ENCODE measurements at regions not wholly inside any gene's neighbourhood (a gene's known extent, or its start where the extent isn't known, plus 50 kb on each side); places are given as distances from the start of the nearest gene placed in this dataset.

DNA sequence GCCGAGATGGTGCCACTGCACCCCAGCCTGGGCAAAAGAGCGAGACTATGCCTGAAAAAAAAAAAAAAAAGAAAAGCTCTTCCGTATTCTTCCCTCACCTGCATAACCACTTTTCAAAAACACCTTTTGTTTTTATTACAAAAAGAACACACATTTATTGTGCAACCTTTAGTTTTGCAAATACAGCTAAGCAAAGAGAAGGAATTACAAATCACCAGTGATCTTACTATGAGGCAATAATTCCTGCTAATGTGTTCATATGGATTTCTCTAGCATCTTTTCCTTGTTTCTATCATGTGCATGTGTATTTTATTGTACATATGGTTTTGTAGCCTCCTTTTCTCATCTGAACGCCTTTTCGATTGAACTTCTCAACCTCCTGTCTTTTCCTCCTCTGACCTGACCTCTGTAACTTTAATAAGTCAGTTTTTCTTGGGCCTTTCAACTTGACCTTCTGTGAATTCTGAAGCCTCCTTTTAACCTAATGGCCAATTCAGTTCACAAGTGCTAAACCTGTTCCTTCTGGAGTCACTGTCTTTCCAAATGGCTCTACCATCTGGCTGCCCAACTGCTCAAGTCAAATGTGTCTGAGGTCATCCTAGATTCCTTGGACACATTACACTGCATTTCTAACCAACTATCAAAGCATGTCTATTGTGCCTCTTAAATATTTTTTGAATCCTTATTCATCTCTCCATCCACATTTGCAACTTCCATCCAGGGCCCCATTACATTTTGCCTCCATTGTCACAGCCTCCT, 59.1 kb upstream of the DAPL1 start:
- no peaks in the 10 kb centered on the region for H3K9me3 ChIP-seq (ENCODE audit: insufficient read depth, low read depth, low read length)
- H3K79me2 ChIP-seq (ENCODE audit: insufficient read depth, low read length), result no peaks in the 10 kb centered on the region
- H3K4me2 ChIP-seq (ENCODE audit: low read depth, low read length, poor library complexity, severe bottlenecking), result no peak overlapping the region
- no peaks in the 10 kb centered on the region for H4K20me1 ChIP-seq (ENCODE audit: insufficient read depth, low read length, poor library complexity, severe bottlenecking)
- H3K4me1 ChIP-seq (ENCODE audit: insufficient read depth, low read length, poor library complexity, severe bottlenecking), result no peaks in the 10 kb centered on the region
- H3F3A ChIP-seq (ENCODE audit: low read depth), result no peaks in the 10 kb centered on the region
- no peak overlapping the region for H3K9ac ChIP-seq (ENCODE audit: low read depth, low read length, poor library complexity, severe bottlenecking)
- no peaks in the 10 kb centered on the region for H3K36me3 ChIP-seq (ENCODE audit: insufficient read depth, low read length)
- TF ChIP-seq EZH2phosphoT487 (IDR thresholded peaks at IDR 0.05; ENCODE audit: borderline replicate concordance), result no peak
- TF ChIP-seq, protein P1, sequence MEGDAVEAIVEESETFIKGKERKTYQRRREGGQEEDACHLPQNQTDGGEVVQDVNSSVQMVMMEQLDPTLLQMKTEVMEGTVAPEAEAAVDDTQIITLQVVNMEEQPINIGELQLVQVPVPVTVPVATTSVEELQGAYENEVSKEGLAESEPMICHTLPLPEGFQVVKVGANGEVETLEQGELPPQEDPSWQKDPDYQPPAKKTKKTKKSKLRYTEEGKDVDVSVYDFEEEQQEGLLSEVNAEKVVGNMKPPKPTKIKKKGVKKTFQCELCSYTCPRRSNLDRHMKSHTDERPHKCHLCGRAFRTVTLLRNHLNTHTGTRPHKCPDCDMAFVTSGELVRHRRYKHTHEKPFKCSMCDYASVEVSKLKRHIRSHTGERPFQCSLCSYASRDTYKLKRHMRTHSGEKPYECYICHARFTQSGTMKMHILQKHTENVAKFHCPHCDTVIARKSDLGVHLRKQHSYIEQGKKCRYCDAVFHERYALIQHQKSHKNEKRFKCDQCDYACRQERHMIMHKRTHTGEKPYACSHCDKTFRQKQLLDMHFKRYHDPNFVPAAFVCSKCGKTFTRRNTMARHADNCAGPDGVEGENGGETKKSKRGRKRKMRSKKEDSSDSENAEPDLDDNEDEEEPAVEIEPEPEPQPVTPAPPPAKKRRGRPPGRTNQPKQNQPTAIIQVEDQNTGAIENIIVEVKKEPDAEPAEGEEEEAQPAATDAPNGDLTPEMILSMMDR (conservative IDR thresholded peaks at IDR 0.05; ENCODE audit: low read length), result no peak
- no peaks in the 10 kb centered on the region for H3K9me2 ChIP-seq (replicated peaks; ENCODE audit: low read depth, low read length)
- H3K27me3 ChIP-seq (ENCODE audit: insufficient read depth, low read length, poor library complexity, severe bottlenecking), result peaks cover 6% of the 10 kb centered on the region
- H3K4me3 ChIP-seq (ENCODE audit: low read length, poor library complexity, severe bottlenecking), result no peak overlapping the region
- no peak overlapping the region for H2AFZ ChIP-seq (ENCODE audit: low read length)

DNA sequence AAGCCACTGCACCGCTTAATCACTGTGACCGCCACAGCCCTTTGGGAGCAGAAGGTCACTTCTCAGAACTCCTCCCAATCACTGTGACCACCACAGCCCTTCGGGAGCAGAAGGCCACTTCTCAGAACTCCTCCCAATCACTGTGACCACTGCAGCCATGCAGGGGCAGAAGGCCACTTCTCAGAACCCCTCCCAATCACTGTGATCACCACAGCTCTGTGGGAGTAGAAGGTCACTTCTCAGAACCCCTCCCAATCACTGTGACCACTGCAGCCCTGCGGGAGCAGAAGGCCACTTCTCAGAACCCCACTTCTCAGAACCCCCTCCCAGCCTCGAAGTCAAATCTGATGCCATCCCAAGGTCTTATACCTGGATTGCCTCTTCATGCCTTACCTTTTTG, 56.8 kb upstream of the DAPL1 start:
- Histone ChIP-seq H3K4me2 (ENCODE audit: low read depth, low read length, poor library complexity, severe bottlenecking) (no peak overlapping the region), H3K9me2 (replicated peaks; ENCODE audit: low read depth, low read length) (no peaks in the 10 kb centered on the region), H3K27me3 (ENCODE audit: insufficient read depth, low read length, poor library complexity, severe bottlenecking) (peaks cover 6% of the 10 kb centered on the region), H4K20me1 (ENCODE audit: insufficient read depth, low read length, poor library complexity, severe bottlenecking) (no peaks in the 10 kb centered on the region), H3K36me3 (ENCODE audit: insufficient read depth, low read length) (no peaks in the 10 kb centered on the region), H3F3A (ENCODE audit: low read depth) (no peaks in the 10 kb centered on the region), H3K9me3 (ENCODE audit: insufficient read depth, low read depth, low read length) (no peaks in the 10 kb centered on the region), H3K4me1 (ENCODE audit: insufficient read depth, low read length, poor library complexity, severe bottlenecking) (no peaks in the 10 kb centered on the region), H3K4me3 (ENCODE audit: low read length, poor library complexity, severe bottlenecking) (no peak overlapping the region), H2AFZ (ENCODE audit: low read length) (no peak overlapping the region), H3K9ac (ENCODE audit: low read depth, low read length, poor library complexity, severe bottlenecking) (no peak overlapping the region), H3K79me2 (ENCODE audit: insufficient read depth, low read length) (no peaks in the 10 kb centered on the region)
- TF ChIP-seq, protein P1 (conservative IDR thresholded peaks at IDR 0.05; ENCODE audit: low read length), result no peak
- TF ChIP-seq EZH2phosphoT487 (IDR thresholded peaks at IDR 0.05; ENCODE audit: borderline replicate concordance), result no peak

DNA sequence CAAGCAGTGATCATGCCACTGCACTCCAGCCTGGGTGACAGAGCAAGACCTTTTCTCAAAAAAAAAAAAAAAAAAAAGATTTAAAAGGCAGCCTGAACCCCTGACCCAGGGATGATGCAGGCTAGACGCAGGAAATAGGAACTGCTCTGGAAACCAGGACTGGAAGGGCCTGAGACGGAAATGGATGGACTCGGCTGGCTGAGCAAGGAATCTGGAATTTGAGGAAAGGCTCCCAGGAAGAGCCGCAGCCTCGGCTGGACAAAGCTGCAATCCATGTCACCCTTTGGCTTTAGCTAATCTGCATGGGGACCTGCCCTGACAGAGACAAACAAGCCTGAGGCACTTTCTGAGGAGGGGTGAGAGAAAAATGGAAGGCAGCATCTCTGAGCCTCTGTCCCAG, 55.0 kb upstream of the DAPL1 start:
- H3K9me3 ChIP-seq (ENCODE audit: insufficient read depth, low read depth, low read length), result no peaks in the 10 kb centered on the region
- no peaks in the 10 kb centered on the region for H3K79me2 ChIP-seq (ENCODE audit: insufficient read depth, low read length)
- TF ChIP-seq, protein P1 (conservative IDR thresholded peaks at IDR 0.05; ENCODE audit: low read length), result no peak
- TF ChIP-seq EZH2phosphoT487 (IDR thresholded peaks at IDR 0.05; ENCODE audit: borderline replicate concordance), result no peak
- no peaks in the 10 kb centered on the region for H3K36me3 ChIP-seq (ENCODE audit: insufficient read depth, low read length)
- no peak overlapping the region for H3K4me2 ChIP-seq (ENCODE audit: low read depth, low read length, poor library complexity, severe bottlenecking)
- H3K27me3 ChIP-seq (ENCODE audit: insufficient read depth, low read length, poor library complexity, severe bottlenecking), result peaks cover 6% of the 10 kb centered on the region
- no peak overlapping the region for H3K4me3 ChIP-seq (ENCODE audit: low read length, poor library complexity, severe bottlenecking)
- no peak overlapping the region for H3K9ac ChIP-seq (ENCODE audit: low read depth, low read length, poor library complexity, severe bottlenecking)
- H3K9me2 ChIP-seq (replicated peaks; ENCODE audit: low read depth, low read length), result no peaks in the 10 kb centered on the region
- no peaks in the 10 kb centered on the region for H3F3A ChIP-seq (ENCODE audit: low read depth)
- H2AFZ ChIP-seq (ENCODE audit: low read length), result no peak overlapping the region
- H3K4me1 ChIP-seq (ENCODE audit: insufficient read depth, low read length, poor library complexity, severe bottlenecking), result no peaks in the 10 kb centered on the region
- no peaks in the 10 kb centered on the region for H4K20me1 ChIP-seq (ENCODE audit: insufficient read depth, low read length, poor library complexity, severe bottlenecking)
